HL-60 (cell line): ENCODE measurements at regions not wholly inside any gene's neighbourhood (a gene's known extent, or its start where the extent isn't known, plus 50 kb on each side); places are given as distances from the start of the nearest gene placed in this dataset.

Source experiments
- CTCF ChIP-seq: IDR thresholded peaks from one replicate; pipeline ENCODE4 v1.5.1; 2011; ENCODE audit warnings: low read length, control low read depth, inconsistent platforms; ENCODE audit not compliant: insufficient read depth
- GABPA ChIP-seq: IDR thresholded peaks from 2 replicates; pipeline ENCODE4 v1.6.1; 2012; ENCODE audit warnings: low read depth
- POLR2AphosphoS5 ChIP-seq: IDR thresholded peaks from 2 replicates; pipeline ENCODE4 v1.6.1; 2012; ENCODE audit warnings: low read depth

- TF ChIP-seq POLR2AphosphoS5 (no peak), CTCF (no peak), GABPA (no peak)
Observed at GRCh38 chr5:155697236-155697635, 629.7 kb upstream of the SGCD start.
